ENCODE measurements at regions not wholly inside any gene's neighbourhood (a gene's known extent, or its start where the extent isn't known, plus 50 kb on each side); places are given as distances from the start of the nearest gene placed in this dataset.

DNA sequence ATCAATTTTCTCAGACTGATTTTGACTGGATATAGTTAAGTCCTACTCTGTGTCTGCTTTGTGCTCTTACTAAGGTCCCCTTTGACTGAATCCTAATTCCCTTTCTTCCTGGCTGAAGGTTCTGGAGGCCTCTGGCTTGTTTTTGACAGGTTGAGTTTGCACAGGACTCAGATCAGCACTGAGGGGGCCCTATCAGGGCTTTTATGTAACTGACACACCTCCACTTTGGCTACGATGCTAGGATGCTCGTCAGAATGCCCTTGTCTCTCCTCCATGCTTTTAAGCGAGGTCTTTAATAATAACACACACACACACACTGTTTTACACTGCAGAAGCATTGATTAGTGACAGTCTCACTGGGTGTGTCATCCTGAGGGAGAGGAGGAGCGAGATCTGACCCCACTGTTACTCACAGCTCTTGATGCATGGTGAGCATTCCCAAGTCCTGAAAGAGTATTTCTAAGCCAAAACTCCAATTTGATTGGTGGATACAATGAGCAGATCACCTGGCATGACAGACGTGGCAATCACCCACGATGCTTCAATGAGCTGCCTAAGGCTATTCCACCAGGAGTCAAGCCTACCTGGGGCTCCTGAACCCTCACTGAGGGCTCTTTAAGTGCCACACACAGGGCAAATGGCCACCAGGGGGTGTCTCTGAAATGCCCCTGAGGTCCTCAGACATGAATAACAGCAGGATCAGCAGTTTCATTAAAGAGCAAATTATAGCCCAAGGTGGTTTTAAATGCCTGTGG is 130.4 kb upstream of the CPEB2 start:
- TF ChIP-seq, protein P1, sequence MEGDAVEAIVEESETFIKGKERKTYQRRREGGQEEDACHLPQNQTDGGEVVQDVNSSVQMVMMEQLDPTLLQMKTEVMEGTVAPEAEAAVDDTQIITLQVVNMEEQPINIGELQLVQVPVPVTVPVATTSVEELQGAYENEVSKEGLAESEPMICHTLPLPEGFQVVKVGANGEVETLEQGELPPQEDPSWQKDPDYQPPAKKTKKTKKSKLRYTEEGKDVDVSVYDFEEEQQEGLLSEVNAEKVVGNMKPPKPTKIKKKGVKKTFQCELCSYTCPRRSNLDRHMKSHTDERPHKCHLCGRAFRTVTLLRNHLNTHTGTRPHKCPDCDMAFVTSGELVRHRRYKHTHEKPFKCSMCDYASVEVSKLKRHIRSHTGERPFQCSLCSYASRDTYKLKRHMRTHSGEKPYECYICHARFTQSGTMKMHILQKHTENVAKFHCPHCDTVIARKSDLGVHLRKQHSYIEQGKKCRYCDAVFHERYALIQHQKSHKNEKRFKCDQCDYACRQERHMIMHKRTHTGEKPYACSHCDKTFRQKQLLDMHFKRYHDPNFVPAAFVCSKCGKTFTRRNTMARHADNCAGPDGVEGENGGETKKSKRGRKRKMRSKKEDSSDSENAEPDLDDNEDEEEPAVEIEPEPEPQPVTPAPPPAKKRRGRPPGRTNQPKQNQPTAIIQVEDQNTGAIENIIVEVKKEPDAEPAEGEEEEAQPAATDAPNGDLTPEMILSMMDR (IDR thresholded peaks at IDR 0.05): peak in 1 of 4 experiments; percentile 31
- TF ChIP-seq POLR2AphosphoS5 (IDR thresholded peaks at IDR 0.05): no peak
